Fibroblast of skin of right biceps (primary cell): ENCODE measurements at regions not wholly inside any gene's neighbourhood (a gene's known extent, or its start where the extent isn't known, plus 50 kb on each side); places are given as distances from the start of the nearest gene placed in this dataset.
A peak's percentile ranks its signal among the peaks of the same experiment; 100 is the strongest.
"Not testable (repeated sequence)": the region's sequence is repeated elsewhere in the genome, so short reads cannot be mapped to it uniquely, and the experiment has no call there.

Source experiments
- DNase-seq: peaks from one replicate; pipeline ENCODE4 v3.0.0-alpha.2; 2013

DNA sequence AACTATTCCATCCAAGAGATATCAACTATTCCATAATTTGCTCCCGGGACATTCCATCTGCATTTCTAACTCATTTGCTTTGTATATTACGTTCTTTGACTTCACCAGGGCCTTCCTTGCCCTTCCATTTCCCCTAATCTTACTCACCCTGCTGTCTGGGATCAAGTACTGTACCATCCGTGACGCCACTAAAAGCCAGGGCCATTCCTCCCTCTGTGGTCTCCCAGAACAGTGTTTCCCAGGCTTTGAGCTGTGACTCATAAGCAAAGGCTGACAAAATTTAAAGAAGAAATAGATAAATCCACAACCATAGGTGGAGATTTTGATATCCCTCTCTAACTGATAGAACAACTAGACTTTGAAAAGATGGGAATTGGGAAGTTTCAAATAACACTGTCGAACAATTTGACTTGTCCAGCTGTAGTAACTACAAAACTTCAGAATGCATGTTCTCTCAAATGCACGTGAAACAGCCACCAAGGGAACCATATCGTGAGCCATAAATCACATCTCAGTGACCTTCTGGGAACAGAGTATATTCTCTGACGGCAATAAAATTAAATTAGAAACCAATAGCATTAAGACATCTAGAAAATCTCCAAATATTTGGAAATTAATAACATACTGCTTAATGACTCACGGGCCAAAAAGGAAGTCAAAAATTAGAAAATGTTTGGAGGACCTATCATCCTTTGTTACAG, 501.0 kb downstream of the SETD4 start:
- peak; percentile 99 for DNase-seq

DNA sequence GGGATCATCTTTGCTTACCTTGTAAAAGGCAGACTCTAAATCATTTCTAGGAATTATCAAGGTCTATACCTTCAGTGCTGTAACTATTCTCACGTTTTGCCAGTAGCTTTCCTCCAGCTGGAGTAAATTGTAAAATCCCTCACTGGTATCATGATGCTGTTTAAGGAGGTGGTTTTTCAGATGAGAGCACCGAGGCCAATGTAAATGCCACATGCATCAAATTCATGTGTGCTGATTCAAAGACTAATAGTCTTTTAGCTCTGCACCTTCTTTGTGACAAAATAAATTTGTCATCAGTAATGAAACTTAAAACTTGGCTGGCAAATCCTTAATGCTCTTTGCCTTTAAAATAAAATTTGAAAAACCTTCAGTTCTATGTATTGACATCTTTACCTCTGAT, 503.8 kb downstream of the SETD4 start:
- no peak for DNase-seq

DNA sequence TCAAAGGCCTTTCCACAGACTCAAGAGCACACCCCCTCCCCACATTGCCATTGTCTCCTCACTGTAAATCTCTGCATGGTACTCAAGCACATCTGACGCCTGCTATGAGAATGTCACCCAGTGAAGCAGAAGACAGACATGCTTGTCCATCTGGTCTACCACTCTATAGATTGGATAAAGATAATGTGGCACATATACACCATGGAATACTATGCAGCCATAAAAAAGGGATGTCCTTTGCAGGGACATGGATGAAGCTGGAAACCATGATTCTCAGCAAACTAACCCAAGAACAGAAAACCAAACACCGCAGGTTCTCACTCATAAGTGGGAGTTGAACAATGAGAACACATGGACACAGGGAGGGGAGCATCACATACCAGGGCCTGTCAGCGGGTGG, 503.4 kb upstream of the RUNX1 start:
- DNase-seq: not testable (repeated sequence)

DNA sequence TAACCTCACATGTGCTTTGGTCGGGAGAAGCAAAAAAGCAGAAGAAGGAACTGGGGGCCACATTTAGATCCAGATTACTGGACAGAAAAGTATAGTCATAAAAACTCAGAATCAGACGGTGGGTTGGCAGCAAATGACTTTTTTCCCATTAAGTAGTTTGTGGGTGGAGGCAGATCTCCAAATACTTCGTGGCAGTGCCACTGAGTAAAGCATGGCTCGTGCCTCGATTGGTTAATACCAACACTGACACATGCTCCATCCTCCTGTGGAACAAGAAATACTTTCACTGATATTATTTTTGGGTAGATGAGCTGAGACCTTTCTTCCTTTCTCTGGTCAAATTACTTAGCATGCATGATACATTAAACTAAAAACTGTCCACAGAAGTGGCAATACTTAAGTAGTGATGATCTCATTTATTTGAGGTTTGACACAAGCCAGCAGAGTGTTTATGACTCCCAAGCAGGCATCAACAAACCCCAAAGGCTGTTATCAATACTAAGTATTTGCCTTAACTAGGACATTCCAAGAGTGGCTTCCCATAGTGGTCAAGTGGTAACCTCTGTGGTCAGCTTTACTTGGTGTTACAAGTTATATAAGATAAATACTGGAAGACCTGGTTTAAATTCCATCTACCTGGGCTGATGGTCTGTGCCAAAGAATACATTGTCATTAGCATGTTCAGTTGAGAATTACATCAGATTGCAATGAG, 500.0 kb upstream of the RUNX1 start:
- DNase-seq: no peak

DNA sequence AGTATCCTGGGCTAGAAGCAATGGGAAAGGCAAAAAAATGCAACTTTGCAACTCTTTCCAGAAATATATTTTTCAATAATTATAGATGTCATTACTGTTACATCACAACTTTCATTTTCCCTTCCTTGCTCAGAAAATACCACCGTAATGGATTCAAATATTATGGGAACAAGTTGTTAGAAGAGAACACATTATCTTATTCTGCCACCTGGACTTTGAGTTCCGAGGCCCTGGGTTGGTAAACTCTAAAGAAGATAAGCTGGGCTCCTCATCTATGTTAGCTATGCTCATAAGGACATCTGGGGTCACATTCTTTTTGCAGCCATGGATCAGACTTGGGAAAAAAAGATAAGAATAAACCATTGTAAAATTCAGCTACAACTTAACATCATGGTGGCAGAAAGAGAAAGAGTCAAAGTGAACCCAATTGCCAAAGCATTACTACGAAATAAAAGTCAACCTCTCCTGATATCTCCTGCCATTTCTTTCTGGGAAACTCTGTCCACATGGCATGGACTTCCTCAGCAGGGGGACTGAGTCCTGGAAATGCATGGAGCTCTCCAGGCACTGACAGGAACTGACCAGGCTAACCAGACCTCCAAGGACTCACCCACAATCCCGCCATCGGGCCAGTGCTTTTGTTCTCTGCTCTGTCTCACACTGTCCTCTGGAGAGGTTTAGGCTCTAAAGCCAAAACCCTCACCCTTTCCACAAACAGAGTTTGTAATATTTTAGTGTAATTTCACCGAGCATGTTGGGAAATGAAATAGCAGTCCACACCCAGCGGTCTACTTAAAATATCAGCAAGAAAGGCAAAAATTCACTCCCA, 499.1 kb upstream of the RUNX1 start:
- DNase-seq: no peak

DNA sequence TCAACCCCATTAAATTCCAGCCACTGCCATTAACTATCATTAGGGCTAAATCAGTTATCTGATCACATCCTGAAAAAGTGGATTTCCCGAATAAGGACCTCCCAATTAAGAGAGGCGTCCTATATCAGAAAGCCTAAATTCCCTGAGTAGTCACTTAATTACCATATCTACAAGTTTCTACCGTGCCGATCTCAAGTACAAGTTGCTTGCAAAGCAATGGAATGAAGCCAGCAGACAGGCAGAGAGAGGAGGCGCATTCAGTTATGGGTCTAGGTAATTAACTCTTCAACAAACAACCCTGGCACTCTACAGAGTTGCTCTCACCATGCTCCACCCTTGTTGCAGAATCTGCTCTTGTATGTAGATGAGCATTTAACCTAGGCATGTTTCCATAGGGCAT, 494.6 kb upstream of the RUNX1 start:
- DNase-seq: no peak

DNA sequence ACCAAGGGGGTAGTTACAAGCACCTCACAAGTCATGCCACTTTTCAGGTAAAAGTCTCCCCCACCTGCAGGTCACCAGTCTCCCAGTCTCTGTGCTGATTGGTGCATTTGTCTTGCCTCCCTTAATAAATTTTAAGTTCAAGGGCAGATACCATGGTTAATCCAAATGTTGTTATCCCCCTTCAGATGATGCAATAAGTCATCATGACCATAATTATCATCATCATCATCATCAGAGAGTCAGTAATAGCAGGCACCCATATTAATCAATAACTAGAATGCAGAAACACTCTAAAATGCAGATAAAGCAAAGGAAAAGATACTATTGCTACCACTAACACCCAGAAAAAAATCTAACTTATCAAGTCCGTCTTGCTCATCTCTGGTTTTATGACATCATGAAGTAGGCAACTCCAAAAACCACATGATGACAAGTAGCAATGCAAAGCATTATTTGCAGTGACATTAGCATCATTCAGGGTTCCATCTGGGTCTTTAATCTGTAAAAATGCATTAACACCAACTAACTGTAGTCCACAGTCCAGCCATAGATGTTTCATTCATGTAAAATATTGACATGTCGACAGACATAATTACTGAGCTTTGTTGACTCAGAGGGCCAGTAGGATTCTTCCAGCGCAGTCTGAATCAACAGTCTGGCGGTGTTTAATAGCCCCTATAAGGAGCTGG, 492.0 kb upstream of the RUNX1 start:
- DNase-seq: peak; percentile 99

DNA sequence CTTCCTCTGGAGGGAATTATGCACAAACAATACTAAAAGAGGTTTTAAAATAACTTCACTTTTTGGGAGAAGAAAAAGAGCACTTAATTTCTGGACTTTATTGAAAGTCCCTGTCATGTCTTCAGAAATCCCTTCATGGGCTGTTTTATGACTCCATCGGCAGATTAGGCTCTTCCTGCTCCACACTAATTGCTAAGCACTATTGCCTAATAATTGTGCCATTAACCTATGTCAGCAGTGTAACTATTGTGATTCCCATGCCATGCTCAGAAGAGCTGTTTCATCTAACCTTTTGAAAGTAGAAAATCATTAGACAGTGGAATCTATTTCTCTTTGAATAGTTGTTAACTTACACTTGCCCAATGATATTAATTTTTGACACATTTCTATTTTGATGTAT, 489.3 kb upstream of the RUNX1 start:
- no peak for DNase-seq

DNA sequence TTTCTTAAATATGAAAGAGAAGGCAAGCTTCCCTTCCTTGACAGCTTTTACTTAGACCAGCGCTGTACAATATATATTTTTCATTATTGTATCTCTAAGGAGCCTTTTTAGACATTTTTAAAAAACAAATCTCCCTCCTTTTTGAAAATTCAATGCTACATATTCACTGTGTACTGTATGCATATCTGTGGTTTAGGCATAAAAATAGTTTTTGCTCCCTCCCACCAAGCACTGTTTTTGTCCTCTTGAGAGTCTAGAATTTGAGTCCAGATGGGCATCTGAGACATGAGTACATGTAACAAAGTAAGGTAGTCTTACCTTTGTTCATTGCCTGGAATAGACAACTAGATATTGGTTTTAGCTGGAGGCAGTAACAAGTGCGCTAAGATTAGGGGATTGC, 488.5 kb upstream of the RUNX1 start:
- DNase-seq: peak; percentile 36

DNA sequence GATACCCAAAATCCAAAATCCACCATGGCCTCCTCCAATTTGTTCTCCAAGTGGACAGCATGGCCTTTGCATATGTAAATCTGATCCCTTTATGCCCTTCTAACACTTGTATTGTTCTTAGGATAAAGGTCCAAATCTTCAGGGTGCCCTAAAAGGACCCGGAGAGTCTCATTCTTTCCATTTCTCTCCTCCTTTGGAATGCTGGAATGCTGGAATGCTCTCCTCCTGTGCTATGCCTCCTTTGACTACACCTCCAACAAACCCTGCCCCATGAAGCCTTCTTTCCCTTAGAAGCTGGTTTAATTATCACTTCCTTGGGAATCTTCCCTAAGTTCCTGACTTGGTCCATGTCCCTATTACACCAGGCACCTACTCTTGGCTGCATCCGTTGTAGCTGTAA, 484.8 kb upstream of the RUNX1 start:
- DNase-seq: no peak

DNA sequence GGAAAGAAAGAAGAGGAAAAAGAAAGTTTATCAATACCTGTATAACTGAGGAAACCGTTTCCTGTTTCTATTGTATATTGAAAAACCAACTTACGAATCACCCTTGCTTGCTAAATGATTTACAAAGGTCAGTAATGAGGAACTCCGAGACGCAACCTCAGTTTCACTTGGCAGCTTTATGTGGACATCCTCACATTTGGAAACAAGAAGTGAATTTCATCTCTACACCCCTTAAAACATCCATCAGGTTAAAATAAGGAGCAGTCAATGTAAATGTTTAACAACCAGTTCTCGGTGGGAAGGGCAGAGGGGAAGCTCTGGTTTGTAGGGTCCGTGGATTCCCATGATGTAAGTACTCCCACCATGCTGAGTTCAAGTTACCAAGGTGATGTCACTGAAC, 481.7 kb upstream of the RUNX1 start:
- no peak for DNase-seq

DNA sequence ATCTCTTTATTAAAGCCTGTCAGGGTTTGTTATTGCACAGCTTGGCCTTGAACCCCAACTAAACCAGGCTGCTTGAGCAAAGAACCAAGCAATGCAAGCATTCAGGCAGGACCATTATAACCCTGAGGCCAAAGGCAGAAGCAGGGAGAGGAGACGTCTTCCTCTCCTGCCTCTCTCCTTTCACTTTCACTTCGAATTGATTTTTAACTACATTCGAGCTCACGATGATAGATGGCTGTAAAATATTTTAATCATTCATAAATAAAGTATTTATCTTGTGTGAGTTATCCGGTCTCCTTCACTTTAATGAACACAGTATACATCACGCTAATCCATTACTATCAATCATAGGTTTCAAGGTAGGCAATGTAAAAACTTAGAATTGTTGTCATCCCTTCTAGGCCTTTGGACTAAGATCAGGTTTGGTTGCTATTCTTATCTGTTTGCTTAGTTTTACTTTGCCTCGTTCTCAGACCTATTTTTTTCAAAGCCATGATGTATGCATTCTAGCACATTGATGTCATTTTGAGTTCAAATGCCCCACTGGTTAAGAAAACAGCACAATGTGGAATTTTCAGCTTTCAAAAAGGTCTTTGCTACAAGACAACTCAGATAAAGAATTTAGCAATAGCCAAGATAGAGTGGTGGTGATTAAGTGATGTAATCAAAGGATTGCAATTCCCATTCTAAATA, 480.2 kb upstream of the RUNX1 start:
- DNase-seq: peak; percentile 55

DNA sequence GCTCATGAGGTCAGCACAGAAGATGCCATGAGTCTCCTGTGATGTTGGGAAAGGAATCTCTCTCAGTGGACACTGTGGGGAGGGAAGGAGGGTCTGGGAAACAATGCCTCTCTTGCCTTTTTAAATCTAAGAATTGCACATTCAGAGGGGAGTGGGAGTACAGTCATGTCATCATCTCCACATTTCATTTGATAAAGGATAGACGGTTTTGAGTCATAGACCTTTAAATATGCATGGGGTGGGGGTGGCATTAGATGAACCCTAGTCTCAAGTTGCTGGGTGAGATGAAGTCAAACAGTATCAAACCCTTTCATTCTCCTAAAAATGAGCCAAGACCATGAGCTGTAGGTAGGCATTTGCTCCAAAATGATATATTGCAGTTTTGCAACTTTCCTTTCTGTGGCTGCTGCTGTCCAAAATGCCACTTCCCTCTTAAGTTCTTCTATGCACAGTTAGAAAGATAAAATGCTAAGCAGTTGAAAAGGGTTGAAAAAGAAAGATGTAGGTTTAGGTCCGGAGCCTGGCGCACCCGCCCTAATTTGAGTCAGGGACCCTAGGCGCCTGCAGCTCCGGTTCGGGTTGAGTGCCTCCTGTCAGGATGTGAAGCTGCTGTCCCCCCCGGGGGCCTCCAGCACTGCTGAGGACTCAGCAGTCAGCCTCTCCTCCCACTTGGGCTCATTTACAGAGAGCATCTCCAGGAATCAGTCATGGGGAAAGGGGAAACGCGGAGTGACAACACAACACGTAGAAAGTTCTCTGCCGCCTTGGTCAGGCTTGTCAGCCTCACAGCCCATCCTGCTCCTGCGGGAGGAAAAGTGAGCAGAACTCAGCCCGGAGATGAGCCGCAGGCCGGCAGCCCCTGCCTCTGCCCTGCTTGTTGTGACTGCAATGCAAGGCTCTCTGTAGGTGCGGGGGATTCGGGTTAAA, 479.3 kb upstream of the RUNX1 start:
- peak; percentile 51 for DNase-seq

DNA sequence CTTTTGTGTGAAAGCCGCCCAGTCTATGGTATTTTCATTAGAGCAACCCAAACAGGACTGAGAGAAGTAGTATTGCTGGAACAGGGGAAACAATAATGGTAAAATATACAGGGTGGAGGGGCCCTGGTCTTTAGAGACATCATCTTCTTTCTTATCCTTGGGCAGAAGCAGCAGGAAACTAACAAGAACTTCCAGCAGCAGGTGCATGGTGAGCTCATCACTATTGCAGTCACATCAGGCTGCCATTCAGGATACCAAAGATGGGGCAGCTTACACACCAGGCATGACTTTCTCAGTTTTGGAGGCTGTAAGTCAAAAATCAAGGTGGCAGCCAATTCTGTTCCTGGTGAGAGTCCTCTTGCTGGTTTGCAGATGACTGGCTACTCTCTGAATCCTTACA, 478.3 kb upstream of the RUNX1 start:
- no peak for DNase-seq

DNA sequence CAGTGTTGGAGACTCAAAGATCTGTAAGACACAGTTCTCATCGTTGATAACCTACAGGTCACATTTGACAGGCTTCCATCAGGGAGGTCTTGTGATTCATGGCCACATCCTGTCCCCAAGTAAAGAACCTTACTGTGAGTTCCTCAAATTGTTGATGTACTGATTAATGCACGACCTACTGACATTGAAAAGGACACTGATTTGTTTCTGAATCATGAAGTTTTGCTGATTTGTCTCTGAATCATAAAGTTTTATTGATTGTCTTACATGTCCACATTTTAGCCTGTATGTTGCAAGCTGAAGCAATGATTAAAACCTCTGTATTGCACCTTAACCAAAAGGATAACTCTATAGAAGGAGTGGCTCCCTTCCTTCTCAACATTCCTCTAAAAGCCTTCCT, 476.3 kb upstream of the RUNX1 start:
- DNase-seq: peak; percentile 72

DNA sequence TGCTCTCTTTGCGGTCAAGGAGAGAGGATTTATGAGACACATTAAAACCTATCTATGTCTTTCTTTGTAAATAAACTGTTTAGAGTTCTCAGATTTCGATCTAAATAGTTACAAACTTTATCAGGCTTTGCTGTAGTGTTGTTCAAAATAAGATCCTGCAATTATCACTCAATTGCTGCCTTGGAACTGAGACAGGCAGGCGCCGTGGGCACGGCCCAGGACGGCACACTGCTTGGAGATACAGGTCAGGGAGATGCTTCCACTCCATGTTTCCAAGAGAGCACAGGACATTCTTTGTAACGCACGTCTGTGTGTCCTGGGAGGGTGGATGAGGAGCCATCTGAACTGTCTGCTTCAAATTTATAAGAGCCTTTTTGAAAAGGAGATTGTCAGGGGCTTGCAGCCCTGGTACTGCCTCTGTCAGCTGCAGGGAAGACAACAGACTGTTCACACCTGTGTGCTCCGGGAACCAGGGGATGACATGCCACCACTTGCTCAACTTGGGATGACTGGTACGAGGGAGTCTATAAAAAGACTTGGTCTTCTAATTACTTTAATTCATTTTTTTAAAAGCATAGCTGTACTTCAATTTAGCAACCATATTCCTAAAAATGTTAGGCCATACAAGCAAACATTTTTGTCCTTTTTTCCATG, 472.9 kb upstream of the RUNX1 start:
- DNase-seq: no peak

DNA sequence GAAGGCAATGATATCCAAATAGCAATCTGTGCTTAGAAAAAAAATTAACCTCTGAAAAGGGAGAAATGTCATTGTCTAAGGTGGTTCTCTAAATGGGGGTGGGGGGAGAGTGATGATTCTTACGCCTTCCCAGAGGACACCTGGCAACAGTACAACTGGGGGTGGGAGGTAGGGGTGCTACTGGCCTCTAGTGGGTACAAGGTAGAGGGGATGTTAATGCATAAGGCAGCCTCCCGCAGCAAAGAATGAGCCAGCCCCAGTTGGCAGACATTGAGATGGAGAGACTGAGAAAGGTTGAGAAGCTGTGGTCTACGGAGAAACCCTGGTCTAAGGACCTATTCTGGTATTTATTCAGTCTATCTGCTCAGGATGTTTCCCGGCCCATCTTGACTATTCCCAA, 472.2 kb upstream of the RUNX1 start:
- no peak for DNase-seq

DNA sequence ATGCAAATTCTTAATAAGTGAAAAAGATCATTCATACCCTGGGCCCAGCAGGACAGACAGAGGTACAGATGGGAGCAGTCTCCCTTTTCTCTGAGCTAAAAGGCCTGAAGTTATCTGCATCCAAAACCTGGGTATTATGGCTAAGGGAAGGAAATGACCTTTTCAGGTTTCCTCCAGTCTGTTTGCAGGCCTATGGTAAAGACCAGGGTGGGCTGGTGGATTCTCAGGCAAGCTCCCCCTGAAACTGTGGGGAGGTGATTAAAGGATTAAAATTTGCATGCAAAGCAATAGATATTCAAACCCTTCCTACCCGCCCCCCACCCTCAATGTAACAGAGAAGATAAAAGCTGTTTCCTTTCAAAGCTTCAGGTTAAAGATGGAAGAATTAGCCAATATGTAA, 471.8 kb upstream of the RUNX1 start:
- DNase-seq: no peak

DNA sequence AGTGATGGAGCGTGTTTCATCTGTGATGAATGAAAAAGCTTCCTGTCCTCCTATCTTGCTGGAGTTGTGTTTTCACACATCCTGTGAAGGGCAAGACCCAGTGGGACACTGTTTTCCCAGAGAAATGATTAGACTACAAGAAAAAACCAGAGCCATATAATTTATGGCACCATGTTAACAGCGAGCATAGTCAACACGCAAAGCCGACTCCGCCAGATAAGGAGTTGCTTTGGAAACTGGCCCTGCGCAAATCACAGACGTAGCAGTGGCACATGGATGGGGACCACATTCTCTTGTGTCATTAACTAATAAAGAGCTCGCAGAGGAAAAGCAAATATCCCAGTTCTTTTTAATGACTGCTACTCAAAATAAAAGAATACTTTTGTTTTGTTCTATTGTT, 471.2 kb upstream of the RUNX1 start:
- DNase-seq: no peak

DNA sequence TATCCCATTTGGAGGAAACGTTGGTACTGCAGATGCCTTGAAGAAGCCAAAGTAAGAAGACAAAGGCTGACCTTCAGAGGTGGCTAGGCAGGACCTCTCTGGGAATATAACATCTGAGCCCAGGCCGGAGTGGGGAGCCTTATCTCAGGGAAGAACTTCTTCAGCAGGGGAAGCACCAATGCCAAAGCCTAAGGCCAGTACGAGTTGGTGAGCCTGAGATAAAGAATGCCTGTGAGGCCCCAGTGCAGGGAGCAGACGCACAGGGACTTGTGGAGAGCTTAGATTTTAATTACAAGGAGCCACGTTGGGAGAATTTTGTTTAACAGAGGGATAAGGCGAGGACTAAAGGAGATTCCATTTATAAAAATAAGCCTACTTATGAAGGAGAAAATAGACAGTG, 468.8 kb upstream of the RUNX1 start:
- no peak for DNase-seq

DNA sequence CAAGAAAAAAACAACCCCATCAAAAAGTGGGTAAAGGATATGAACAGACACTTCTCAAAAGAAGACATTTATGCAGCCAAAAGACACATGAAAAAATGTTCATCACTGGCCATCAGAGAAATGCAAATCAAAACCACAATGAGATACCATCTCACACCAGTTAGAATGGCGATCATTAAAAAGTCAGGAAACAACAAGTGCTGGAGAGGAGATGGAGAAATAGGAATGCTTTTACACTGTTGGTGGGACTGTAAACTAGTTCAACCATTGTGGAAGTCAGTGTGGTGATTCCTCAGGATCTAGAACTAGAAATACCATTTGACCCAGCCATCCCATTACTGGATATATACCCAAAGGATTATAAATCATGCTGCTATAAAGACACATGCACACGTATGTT, 467.2 kb upstream of the RUNX1 start:
- DNase-seq: not testable (repeated sequence)
